Astrocyte (in vitro differentiated cells and primary cell): ENCODE measurements at regions not wholly inside any gene's neighbourhood (a gene's known extent, or its start where the extent isn't known, plus 50 kb on each side); places are given as distances from the start of the nearest gene placed in this dataset.

Experiments
- EZH2 ChIP-seq: IDR thresholded peaks from 2 replicates; pipeline ENCODE4 v1.6.1; 2012; ENCODE audit warnings: mild to moderate bottlenecking, low read length, inconsistent platforms; ENCODE audit not compliant: insufficient read depth
- TF ChIP-seq, protein P1 (sequence below): IDR thresholded peaks from 2 replicates; pipeline ENCODE4 v1.5.1; 2011; ENCODE audit warnings: low read depth, mild to moderate bottlenecking, inconsistent platforms, low read length, moderate library complexity; ENCODE audit not compliant: insufficient read depth

DNA sequence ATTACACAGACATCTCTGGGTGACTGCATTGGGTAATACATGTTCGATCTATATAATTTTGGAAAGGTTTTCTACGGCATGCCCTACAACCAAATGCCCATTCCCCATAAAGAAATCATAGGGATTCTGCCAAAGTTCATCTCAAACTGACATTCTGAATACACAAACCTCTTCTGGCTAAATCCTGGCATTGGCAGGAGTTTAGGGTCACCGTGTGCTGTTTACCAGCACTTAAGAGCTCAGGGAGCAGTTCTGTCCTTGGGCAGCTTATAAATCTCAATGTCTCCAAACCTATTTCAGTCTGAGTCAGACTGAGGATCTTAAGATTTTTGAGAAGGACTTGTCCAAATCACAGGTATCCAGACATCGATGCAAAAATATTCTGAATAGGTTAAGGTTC, 809.6 kb upstream of the LRRN3 start:
- TF ChIP-seq, protein P1, sequence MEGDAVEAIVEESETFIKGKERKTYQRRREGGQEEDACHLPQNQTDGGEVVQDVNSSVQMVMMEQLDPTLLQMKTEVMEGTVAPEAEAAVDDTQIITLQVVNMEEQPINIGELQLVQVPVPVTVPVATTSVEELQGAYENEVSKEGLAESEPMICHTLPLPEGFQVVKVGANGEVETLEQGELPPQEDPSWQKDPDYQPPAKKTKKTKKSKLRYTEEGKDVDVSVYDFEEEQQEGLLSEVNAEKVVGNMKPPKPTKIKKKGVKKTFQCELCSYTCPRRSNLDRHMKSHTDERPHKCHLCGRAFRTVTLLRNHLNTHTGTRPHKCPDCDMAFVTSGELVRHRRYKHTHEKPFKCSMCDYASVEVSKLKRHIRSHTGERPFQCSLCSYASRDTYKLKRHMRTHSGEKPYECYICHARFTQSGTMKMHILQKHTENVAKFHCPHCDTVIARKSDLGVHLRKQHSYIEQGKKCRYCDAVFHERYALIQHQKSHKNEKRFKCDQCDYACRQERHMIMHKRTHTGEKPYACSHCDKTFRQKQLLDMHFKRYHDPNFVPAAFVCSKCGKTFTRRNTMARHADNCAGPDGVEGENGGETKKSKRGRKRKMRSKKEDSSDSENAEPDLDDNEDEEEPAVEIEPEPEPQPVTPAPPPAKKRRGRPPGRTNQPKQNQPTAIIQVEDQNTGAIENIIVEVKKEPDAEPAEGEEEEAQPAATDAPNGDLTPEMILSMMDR, result no peak
- TF ChIP-seq EZH2, result no peak
